Left ventricle myocardium superior (tissue), 1 donor: ENCODE measurements at regions not wholly inside any gene's neighbourhood (a gene's known extent, or its start where the extent isn't known, plus 50 kb on each side); places are given as distances from the start of the nearest gene placed in this dataset.
A peak's percentile ranks its signal among the peaks of the same experiment; 100 is the strongest.

ENCODE experiments used
- ATAC-seq: fragments of 200-7000 bp; cut with Tn5 transposase; one replicate; pipeline ENCODE4 v1.9.1; 2020; ENCODE audit warnings: mild to moderate bottlenecking, moderate library complexity
- DNase-seq: peaks from one replicate; pipeline ENCODE4 v3.0.0-alpha.2; 2020
- intact Hi-C: fragments of 100-400 bp; cut with micrococcal nuclease; formaldehyde crosslinking; loops from one replicate; pipeline ENCODE4 v1.11.0; 2022
- donor health status: DM: no; HTN: yes; CAD: no; lungs with severe emphysema.

DNA sequence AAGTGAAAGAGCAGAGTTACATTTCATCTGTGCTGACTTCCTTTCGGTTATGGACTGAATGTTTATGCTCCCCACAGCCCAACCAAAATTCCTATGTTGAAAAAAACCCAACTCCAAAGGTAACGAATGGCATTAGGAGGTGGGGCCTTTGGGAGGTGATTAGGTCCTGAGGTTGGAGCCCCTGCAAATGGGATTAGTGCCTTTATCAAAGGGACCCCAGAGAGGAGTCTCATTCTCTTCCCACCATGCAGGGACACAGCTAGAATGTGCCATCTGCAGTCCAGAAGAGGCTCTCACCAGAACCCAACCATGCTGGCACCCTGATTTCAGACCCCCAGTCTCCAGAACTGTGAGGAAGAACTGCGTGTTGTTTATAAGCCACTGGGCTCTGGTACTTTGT is 199.3 kb downstream of the TOMM20 start:
- no peak for ATAC-seq
- DNase-seq: no peak
- intact Hi-C loops: no loop called here

DNA sequence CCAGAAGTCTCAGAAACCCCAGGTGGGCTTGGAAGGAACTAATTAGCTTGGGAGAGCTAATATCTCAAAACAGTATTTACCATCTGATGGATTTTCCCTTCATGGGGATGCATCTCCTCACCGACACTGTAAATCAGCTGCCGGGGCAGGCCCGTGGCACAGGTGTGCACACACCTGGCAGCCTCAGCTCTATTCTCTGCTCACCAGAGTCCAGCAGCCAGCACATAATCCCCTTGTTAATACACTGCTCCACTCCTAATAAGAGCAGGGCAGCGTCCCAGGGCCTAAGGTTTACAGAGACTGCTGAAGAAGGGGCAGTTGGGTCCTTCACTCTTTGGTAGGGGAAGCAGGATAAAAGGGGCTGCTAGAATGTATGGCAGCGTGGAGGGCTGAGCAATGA is 200.0 kb downstream of the TOMM20 start:
- ATAC-seq (no peak), DNase-seq (no peak)
- intact Hi-C loops: no loop called here

- DNase-seq (no peak), ATAC-seq (no peak)
- intact Hi-C loops: no loop called here
Observed at GRCh38 chr1:234927971-234928640, 200.5 kb downstream of the TOMM20 start.

GRCh38 chr1:234927312-234927970 is 201.2 kb downstream of the TOMM20 start:
- DNase-seq (no peak), ATAC-seq (no peak)
- intact Hi-C loops: no loop called here

DNA sequence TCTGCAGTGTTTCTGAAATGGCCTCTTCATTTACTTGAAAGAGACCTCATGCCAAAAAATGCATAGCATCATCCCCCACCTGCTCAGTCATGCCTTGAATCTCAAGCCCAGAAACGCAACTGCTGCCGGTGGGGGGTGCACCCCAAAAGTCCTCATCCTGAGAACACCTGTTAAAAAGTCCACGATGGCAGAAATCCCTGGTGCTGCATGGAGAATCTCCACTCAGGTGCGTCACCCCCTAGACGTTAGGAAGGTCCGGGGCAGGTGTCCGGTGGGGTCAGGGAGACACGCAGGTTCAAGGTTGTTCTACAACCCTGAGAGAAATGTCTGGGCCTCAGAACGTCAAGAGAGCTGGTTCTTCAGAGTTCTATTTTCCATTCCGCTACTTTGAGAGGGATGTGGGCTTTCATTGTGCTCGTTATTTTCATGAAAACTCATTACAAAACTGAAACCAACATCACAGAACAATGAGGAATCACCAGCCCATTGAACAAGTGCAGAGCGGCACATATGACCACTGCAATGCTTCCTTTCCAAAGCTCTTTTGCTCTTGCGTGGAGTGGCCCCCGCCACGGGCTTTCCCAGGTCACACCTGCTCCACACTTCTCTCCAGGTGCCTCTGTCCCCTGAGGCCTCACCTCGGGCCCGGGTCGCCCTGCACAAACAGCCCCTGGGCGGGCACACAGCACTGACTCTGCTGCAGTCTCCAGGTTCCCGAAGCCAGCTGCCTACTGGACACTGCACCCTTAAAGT is 201.9 kb downstream of the TOMM20 start:
- intact Hi-C loops: no loop called here
- DNase-seq: no peak
- ATAC-seq: peak; percentile 22

DNA sequence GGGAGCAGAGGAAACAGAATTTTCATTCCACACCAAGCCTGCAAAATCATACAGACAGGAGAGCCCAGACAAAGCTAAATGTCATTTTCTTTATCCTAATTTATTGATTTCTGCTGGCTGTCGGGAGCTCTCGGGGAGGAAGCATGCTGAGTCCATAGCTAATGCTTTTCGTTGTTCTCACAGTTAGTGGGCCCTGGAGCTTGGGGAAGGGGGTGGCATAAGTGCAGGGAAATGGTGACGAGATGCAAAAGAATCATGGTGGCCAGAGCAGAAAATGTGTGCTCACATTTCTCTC is 202.4 kb downstream of the TOMM20 start:
- DNase-seq (no peak), ATAC-seq (no peak)
- intact Hi-C loops: no loop called here

GRCh38 chr1:234925440-234926263 is 203.0 kb downstream of the TOMM20 start:
- ATAC-seq (peak; percentile 70), DNase-seq (no peak)
- intact Hi-C loops: no loop called here

DNA sequence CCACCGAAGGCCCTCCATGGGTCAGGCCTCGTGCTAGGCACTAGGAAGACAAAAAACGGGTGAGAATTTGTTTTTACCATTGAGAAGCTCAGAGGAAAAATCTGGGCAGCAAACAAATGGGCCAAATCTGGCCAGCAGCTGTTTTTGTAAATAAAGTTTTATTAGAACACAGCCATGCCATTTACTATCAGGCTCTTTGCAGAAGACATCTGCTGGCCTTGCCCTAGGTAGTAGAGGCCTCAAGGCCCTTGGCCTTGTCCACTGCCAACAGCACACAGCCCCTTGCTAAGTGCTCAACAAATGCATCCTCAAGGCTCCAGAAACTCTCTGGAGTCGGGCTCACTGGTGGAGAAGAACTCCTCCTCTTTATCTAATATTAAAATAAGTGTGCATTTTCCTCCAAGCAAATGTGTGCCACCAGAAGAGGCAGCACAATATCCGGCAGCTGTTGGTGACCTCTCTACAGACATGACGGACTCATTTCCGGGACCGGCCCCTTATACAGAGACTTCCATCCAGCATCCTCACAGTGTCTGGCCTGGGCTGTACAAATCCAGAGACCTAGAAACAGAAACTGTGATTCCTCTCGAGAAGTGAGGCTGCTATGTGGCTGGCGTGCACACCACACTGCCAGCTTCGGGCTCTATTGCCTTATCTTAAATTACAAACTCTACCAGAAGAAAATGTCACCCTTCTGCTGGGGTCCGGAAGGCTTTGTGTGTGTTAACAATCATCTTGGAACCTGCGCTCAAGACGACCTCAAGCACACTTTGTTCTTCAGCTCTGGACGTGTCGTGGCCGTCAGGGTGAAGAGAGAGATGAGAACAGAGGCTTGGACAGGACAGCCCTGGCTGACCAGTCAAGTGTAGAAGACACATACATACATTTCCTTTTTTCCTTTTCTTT is 203.9 kb downstream of the TOMM20 start:
- intact Hi-C loops: no loop called here
- DNase-seq (no peak), ATAC-seq (no peak)

- DNase-seq (no peak), ATAC-seq (no peak)
- intact Hi-C loops: no loop called here
Observed at GRCh38 chr1:234923626-234924025, 205.0 kb downstream of the TOMM20 start.

DNA sequence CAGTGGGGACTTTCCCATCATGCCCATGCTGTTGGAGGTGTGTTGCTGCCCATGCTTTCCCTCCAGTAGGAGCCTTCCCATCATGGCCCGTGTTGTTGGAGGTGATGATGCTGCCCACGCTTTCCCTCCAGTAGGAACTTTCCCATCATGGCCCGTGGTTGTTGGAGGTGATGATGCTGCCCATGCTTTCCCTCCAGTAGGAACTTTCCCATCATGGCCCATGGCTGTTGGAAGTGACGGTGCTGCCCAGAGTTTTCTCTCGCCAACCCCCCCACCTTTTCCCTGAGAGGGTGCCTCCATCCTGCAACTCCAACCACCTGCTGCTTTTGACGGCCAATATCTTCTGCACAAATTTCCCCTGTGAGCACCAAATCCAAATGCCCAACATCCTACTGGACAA is 205.7 kb downstream of the TOMM20 start:
- DNase-seq (no peak), ATAC-seq (no peak)
- intact Hi-C loops: no loop called here

DNA sequence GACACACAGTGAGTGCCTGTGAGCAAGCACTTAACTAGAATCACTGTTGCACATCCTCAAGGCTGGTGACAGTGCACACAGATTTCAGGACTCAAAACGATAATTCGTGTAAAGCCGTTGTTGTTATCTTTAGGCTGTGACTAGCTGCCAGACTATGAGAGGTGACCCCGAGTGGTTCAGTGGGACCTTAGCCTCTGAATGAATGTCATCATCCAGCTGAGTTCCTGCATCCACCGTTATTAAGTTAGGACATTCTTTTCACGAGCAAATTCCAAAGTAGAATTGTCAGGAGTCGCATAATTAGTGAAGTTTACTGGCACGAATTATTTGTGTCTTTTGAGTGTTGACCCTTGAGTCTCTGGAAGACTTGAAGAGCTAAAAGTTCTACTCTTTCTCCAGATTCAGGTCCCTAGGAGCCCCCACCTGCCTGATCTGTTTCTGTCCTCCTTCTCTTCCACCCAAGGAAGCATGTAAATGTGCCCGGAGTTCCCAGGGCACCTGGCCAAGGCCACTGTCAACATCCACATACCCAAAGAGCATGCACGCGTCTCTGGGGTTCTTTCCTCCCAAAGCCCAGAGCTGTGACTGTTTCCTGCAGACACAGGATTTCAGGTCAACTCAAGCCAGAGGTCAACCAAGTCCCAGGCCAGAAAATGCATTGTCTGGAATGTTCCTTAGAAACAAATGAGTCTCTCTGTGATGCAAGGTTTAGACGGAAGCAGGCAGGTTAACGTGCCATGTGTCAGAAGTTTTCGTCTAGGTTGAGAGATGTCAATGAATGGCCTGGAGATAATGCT is 207.2 kb downstream of the TOMM20 start:
- intact Hi-C loops: no loop called here
- ATAC-seq (no peak), DNase-seq (peak; percentile 66)

DNA sequence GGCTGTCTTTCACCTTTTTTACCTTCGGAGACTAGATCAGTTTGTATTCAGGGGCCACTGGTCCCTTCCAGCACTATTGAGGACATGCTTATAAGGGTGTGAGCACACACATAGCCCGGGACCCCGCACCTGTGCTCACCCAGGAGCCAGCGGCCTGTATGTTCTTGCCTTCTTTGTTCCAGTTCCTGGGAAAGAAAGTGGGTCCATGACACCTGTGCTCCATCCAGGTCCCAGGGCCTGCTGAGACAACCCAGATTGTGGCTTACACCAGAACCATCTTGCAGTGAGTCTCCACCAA is 207.8 kb downstream of the TOMM20 start:
- no peak for ATAC-seq
- intact Hi-C loops: no loop called here
- no peak for DNase-seq

GRCh38 chr1:234920136-234920842 is 208.3 kb downstream of the TOMM20 start:
- ATAC-seq: no peak
- DNase-seq: no peak
- intact Hi-C loops: no loop called here

GRCh38 chr1:234918961-234919761 is 209.5 kb downstream of the TOMM20 start:
- ATAC-seq (peak; percentile 54), DNase-seq (peak; percentile 80)
- intact Hi-C loops: no loop called here

- ATAC-seq (peak; percentile 27), DNase-seq (peak; percentile 52)
- intact Hi-C loops: no loop called here
Observed at GRCh38 chr1:234918181-234918841, 210.3 kb downstream of the TOMM20 start.

- intact Hi-C loops: no loop called here
- ATAC-seq: no peak
Observed at GRCh38 chr1:234917495-234918180, 211.0 kb downstream of the TOMM20 start.

More at GRCh38 chr1:234917495-234918180, 211.0 kb downstream of the TOMM20 start:
- DNase-seq: peak; percentile 48
